Fibroblast of skin of left biceps (primary cell): ENCODE measurements at regions not wholly inside any gene's neighbourhood (a gene's known extent, or its start where the extent isn't known, plus 50 kb on each side); places are given as distances from the start of the nearest gene placed in this dataset.

Source experiments
- DNase-seq, 2 experiments: peaks; one replicate each; pipeline ENCODE4 v3.0.0-alpha.2; 2013; ENCODE audit warnings: low read depth in 2 of 2

DNA sequence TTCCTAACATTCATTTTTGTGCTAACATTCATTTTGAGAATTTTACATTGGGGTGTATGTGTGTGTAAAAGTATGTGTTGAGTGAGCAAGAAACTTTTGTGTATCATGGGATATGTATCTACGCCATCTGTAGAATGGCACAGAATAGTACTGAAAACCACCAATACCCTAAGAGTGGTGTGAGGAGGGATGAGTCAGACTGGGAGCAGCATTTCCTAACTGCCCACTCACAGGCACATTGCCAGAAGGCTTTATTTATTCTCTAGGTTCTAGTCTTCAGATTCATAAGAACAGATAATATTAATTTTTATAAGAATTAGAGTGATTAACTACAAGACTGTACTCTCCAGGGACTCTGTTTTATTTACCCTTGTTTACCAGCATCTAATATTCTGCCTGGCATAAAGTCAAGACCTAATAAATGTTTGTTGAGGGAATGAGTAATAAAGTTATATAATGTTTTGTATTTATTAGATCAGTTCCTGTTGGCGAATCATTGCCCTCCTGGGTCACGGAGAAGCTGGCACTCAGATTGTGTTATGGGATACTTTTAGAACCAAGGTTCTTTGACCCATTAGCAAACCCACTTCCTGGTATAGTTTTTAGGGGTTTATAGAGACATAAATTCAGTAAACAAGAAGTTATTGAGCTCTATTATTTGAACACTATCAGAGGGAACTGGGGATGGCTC, 159.1 kb upstream of the PPP2R2B start:
- no peak for DNase-seq

DNA sequence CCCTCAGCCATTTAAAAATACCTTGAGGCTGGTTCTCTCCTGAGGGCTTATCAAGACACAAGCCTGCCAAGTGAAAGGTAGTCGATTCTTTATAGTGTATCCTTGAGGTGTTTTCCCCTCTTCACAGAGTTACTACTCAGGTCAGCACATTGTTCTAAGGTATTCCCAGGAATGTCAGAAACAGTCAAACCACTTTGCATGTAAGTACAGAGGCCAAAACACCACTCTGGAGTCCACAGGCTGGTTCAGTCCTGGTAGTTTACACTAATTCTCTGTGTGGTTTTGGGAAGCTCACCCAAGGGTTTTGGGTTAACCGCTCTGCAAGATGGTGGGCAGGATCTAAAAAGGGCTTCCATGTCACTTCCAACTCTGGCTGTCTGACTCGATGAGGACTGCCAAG, 162.3 kb upstream of the PPP2R2B start:
- DNase-seq = no peak

DNA sequence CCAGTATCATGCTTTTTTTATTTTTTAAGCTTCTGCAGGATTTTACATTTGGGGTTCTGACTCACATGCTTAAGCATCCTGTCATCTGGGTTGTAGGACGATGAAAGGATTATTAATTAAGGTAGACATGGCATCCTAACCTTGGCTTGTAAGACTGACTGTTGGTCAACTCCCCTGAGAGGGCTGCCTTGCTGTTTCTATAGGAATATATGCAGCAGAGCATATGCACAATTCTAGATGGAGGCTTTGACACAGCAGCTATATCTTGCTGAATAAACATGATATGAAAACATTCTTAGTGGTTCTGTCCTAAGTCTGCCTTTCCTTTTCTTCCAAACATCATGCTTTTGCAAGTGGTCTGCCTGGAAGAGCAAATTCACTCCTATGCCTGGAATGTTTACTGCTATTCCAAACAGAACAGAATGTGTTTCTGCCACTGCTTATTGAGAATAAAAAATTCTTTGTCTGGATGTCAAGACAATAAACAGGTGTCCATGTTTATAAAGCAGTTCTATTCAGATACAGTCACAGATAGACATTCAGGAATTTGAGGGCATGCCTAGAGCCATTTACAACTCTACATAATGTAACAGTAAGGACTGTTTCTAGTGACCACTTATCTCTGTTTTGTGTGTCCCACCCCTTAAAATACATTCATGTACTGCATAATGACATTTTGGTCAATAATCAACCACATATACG, 166.2 kb upstream of the PPP2R2B start:
- DNase-seq = no peak

DNA sequence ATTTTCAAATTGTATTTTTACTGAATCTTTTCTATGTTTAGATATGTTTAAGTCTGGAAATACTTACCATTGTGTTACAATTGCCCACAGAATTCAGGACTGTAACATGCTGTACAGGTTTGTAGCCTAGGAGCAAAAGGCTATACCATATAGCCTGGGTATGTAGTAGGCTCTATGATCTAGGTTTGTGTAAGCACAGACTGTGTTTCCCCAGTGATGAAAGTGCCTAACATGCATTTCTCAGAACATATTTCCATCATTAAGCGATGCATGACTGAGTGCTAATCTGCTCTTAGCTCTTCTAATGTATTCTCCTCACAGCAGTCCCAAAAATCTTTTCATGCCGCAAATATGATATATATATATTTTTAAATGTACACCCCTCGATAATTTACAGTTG, 166.7 kb upstream of the PPP2R2B start:
- DNase-seq = no peak

DNA sequence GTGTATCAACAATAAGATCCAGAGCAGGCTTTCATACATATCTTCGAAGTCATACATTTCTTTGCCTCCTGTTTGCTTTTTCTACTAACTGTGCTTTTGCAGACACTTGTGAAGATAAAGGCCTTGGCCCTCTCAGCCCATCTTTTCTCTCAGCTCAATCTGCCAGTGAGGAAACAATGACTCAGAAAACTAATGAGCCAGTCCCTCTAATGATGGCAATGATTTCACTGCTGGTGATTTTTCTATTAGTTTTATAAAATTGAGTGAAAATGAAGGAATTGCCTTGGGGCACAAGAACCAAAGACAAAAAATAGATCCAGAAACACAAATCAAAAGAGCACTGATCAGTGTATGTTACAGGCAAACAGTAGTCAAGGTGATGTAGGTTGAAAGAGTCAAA, 167.7 kb upstream of the PPP2R2B start:
- DNase-seq = no peak

DNA sequence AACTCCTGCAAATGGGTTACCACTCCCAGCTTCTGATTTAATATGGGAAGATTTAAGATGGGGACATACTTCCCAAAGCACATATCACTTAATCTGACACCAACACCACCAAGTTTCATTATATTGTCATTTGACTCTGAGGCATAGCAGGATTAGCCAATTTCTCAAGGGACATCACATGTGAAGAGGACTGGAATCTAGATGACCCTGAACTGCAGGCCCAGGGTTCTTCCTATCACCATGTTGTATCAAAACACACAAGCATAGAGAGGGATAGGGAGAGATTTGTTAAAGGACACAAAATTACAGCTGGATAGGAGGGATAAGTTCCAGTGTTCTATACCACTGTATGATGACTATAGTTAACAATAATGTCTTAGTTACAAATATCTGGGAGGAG, 168.3 kb upstream of the PPP2R2B start:
- no peak for DNase-seq

DNA sequence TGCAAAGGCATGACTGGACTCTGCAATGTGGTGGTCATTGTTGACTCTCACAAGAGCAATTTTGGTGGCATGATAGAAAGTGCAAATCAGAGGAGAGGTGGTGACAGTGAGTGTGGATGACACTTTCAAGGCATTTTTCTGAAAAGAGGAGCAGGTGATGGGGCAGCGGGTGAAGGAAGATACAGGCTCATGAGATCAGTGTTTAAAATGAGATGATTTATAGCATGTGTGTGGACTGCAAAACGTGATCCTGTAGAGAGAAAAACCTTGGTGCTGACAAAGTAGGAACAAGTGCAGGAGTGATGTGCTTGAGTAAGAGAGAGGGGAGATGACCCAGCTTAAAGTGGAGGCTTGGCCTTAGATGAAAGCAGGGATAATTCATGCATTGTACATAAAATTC, 171.2 kb upstream of the PPP2R2B start:
- DNase-seq = no peak

DNA sequence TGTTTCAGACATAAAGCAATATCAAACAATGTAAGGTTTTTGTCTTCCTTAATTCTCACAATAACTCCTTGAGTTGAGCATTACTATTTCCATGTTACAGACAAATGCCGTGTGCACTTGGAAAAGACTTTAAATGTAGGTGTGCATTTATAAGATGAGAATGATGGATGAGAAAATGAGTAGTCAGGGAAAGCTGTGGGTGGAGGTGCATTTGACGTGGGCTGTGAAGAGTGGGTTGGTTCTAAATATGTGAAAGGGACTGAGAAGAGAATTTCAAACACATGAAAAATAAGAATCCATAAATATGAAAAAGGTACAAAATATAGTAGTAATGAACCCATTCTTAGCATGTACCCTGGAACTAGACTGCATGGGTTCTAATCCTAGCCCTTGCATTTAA, 171.6 kb upstream of the PPP2R2B start:
- DNase-seq = no peak

DNA sequence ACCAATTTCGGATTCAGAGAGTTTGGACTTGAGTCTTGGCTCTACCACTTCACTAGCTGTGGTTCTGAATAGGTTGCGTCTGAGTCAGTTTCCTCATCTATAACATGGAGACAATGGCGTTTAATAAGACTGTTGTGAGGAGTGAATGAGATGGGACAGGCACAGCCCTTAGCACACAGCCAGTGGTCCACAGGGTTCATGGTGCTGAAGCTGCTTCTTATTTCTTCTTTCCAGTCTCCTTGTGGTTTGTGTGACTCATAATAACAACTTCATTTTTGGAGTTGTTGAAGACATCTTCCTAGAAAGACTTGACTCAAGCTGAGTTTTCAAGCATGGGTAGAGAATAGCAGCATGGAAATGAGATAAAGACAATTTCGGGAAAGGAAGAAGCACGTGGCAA, 172.6 kb upstream of the PPP2R2B start:
- no peak for DNase-seq

DNA sequence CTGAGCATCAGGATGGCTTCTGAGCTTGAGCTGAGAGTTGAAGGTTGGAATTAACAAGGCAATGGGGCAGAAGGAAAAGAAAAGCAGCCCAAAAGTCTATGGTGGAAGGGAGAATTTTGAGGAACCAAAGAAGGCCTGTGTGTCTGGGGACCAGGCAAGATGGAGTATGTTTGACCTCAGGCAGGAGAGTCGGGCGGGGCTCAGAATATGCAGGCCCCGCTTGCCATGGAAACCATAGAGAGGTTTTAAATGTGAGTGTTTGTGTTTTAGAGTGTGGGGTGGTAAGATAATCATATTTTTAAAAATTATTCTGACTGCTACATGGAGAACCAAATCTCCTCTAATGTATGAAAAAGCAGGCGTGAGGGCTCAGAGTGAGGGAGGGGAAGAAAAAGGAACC, 174.0 kb upstream of the PPP2R2B start:
- no peak for DNase-seq

DNA sequence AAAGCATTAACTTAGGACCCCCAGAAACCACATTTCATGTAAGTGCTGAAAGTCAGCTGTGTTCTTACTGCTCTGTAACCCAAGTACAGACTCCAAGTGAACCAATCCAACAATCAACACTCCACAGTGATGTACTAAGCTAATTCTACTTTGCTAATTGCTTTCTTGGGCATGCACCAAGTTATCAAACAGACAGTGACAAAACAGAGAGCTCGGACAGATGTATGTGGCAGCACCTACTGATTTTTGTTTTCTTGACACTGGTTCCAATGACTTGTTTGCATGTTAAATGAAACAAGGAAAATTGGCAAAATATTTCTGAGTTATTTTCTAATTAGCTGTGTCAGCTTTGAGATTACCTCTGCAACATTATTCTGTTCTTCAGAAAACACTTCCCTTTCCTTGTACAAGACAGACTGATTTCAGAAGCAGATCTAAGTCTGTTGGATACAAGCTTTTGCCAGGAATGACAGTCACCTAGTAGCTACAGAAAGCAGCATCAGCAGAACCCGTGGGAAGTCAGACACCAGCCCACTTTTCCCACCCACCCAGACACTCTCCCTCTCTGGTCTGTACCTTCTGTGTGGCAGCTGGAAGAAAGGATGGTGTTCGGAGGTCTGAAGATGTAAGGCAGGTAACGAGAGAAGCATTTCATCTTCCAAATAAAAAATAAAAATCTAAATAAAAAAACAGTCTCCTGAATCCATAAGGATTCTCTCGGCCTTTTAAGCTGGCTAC, 176.7 kb upstream of the PPP2R2B start:
- DNase-seq = no peak

DNA sequence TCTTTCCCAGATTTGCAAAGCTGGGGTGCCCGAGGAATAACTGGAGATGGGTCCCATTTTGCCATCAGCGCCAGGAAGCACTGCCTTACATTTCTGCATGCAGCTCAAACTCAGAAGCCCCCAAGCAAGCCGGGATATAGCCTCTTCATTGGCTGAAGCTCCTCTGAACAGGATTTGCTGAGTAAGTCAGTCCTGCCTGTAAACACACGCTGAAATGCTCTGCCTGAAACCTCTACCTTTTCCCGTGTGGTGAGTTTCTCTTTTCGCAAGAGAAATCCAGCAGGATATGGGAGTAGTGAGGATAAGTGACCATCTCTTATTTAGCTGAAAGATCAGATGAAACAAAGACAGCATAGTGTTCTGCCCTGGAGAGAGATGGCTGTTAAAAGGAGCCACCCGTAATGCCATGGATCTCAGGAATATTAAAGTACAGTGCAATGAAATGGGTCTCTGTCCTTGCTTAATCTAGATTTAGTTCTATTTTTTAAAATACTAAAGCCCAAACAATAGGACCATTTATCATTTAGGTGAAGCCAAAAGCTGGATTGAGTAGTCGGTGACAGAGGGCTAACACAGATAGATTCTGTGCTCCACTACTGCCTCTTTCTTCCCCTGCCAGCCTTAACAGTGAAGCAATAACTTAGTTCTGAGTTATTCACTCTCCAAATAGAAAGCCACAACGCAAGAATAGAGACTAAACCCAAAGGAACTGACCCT, 177.5 kb upstream of the PPP2R2B start:
- no peak for DNase-seq

DNA sequence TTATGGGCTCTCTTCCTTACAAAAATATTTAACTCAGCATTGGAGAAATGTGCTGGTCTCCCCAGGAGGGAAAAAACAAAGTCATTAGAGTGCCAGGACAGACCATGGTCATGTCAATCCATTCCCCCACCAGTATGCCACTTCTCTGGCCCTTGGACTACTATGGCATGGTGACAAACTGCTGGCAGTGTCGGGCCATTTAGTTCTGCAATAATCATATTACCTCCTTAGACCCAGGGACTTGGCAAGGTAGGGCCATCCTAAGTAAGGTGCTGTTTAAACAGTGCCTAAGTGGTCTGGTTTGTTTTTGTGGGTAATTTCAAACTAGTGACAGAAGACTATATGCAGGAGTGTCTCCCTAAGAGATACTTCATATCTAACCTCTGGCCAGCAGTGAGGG, 177.8 kb upstream of the STK32A start:
- no peak for DNase-seq

DNA sequence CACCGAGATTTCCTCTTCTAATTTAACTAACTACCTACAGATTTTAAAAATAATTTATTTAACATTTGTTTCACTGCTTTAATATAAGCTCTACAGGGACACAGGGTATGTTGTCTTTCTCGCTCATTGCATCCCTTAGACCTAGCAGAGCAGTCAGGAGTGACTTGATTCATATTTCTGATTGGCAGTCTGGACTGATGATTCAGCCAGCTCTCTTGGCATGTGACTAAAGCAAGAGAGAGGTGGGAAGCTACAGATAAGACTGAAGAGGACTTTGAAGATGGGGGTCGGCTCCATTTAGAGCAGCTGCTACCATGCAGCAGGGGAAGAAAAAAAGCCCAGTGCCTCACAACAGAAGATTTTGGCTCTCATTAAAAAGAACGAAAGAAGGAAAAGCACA, 173.4 kb upstream of the STK32A start:
- no peak for DNase-seq

DNA sequence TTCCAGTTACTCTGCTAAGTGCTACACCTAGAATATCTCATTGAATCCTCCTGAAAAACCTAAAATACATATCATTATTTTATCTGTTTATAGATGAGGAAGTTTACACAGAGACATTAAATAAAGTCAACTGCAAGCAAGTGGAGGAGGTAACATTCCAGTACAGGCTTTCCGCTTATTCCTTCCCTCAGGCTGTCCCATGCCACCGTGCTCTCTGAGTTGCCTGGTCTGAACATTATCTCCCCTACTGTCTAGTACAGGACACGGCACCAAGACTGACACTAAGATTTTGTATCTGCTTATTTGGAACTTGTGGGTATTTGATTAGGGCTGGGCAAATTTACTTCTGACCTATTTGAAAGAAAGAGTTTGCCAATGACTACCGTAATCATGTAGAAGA, 172.4 kb upstream of the STK32A start:
- DNase-seq = no peak

DNA sequence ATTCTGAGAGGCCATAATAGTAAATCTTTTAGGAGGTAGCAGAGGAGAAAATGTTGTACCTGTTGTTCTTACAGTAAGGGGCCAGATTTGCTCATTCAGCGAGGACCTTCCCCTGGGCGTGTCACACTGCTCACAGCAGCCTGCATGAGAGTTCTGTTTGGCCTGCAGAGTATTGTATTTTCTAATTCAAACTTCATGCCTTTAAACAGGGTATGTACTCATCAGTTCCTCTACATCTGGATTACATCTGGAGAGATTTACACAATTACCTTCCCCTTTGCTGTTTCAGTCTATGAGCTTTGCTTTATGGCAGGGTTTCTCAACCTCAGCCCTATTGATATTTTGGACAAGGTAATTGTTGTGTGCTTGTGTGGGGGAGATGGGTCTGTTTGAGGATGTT, 170.9 kb upstream of the STK32A start:
- DNase-seq = no peak

DNA sequence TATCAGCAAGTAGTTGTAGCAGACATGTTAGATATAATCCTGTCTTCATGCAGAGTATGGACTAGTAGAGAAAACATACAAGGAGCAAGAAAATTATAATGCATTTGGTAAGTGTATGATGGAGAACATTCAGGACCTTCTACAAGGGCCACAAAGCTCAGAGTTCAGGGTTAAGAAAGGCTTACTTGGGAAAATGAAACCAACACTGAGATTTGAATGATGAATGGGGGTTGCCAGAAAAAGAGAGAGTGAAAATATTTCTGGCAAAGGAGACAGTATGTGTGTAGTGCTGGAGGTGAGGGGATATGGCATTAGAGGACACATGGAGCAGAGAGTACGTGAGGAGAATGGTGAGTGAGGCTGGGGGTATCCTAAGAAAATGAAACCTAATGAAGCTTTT, 169.8 kb upstream of the STK32A start:
- no peak for DNase-seq

DNA sequence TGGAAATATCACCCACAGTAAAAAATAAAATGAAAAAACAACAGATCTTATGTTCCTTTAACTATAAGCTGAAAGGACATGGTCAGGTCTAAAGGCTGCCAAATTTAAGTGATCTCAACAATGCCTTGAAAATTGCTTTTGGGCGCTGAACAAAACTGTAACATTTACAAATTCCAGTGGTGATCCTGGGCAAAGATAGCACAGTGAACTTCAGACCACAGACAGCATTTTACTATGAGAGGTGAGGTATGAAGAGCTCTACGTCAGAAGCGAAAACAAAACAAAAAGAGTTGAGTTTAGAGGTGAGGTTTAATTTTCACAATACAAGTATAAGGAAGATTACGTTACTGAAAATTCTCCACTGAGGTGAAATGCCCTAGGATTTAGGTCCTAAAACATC, 165.8 kb upstream of the STK32A start:
- no peak for DNase-seq

DNA sequence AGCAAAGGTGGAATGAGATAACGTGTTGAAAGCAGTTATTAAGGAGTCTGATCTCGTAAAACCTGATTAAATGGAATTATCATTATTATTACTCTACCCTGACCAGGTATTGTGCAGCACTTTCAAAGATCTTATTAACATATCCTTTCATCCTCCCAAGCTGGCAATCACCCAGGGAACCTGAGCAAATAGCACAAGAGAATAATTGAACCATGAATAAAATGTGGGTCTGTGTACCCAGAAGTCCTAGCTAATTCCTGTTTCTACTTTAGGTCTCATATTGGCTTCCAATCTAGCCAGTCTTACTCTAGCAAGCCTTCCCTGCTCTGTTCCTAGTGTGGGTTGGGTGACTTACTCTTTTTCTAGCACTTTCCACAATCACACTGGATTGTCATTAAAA, 162.2 kb upstream of the STK32A start:
- DNase-seq = no peak

DNA sequence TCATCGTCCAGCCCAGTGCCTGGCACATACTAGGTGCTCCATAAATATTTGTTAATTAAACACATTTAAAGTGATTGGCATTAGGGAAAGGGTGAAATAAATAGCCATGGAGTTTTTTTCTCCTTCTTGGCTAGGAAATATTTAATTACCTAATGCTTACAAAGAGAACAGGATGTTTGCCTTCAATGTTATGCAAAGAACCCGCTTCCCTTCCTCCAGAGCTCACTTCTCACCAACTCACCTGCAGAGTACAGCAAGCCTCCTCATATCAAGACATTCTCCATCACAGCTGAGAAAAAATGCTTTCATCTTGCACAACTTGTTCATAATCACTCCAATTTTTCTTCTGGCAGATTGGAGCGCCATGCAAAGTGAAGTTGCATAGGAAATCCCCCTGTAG, 161.7 kb upstream of the STK32A start:
- DNase-seq = no peak

DNA sequence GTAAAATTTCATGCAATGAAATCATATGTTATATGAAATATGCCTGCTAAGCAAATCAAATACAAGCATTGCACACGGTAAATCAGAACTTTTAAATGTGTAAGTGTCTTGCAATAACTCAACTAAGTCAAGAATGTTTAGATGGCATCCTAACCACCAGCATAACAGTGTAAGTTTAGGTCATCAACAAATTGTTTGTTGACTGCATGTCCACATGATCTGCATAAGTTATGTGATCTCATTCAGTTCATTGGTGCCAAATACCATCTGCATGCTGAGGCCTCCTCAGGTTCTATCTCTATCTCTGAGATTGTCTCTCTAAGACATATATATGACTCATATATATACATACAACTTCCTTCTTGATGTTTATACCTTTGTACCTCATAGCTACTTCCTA, 159.6 kb upstream of the STK32A start:
- no peak for DNase-seq

DNA sequence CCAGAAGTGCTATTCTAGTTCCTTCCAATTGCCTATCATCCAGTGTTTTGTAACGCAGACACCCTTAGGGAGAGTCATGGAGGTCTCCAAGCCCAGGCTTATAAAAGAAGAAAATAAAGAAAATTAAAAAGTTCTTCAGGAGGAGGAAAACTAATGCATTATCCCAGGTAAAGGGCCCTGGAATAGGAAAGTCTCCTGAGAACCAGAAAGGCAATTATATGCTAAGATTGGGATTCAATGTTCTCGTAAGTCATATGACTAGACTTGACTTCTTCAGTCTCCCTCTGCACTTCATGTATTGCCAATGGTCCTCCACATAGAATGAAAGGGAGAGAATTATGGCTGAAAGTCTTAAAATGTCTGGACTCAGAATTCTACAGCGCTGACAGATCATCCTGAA, 154.4 kb upstream of the STK32A start:
- DNase-seq = no peak
